ENCODE measurements at regions not wholly inside any gene's neighbourhood (a gene's known extent, or its start where the extent isn't known, plus 50 kb on each side); places are given as distances from the start of the nearest gene placed in this dataset.
"Not testable (repeated sequence)": the region's sequence is repeated elsewhere in the genome, so short reads cannot be mapped to it uniquely, and the experiment has no call there.

DNA sequence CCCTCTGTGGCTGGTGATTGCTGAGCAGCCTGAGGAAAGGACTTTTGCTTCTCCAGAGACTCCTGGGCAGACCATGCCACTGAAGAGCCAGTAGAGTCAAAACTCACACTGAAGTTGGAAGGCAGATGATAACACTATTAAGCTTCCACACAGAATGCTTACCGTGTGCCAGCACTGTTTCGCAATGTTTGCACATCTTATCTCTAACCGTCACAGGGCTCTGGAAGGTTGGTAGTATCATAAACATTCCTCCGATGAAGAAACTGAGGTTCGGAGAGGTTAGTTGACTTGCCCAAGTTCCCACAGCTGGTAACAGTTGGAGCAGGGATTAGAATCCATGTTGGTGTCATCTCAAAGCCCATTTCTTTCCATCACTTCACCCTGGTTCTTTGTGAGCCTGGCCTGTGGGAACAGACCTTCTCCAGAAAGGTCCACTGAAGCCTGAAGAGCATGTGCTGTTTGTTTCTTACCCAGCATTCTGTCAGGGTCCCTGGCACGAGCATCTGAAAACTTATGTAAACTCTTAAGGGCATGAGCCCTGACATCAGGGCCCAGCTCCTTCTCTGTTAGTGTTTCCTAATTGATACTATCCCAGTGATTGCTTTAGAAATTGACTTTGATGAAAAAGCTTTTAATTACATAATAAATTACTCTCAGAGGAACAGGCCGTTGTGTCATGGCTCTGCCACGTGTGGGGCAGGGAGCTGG, 77.0 kb upstream of the PRR23C start:
- no peaks in the 10 kb centered on the region for H3K9me3 ChIP-seq (ENCODE audit: control insufficient read depth in 2 of 2, low read length in 2 of 2)
- H3K27ac ChIP-seq (ENCODE audit: low read depth in 2 of 2, low read length in 2 of 2): peak overlapping the region; percentile 32 to 60
- H3K9ac ChIP-seq (ENCODE audit: low read depth in 1 of 2, low read length in 2 of 2): peak overlapping the region in 1 of 2 donors; percentile 1
- H3K4me1 ChIP-seq (ENCODE audit: control insufficient read depth in 2 of 2, insufficient read depth in 2 of 2, low read length in 2 of 2): peaks cover 23 to 38% of the 10 kb centered on the region in 2 donors
- H3K36me3 ChIP-seq (ENCODE audit: control insufficient read depth in 2 of 2, insufficient read depth in 2 of 2, low read length in 2 of 2): no peaks in the 10 kb centered on the region
- no peaks in the 10 kb centered on the region for H3K27me3 ChIP-seq (ENCODE audit: control insufficient read depth in 2 of 2, insufficient read depth in 2 of 2, low read length in 2 of 2)
- peak overlapping the region in 1 of 2 donors; percentile 44 for H3K4me3 ChIP-seq (ENCODE audit: low read length in 2 of 2)

DNA sequence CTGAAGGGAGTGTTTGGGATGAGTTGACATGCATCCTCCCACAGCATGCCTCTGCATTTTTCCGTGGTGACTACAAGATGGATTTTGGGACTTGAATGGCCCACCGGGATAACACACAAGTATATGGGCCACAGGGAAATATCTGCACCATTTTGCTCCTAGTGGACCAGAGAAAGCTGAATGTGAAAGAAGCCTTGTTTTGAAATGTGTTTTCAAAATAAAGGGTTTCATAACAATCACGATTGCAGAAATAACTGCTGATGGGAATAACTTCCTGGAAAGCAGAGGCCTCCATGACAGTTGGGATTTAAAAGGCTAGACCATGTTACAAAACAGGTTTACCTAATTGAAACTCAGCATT, 77.5 kb upstream of the PRR23C start:
- no peaks in the 10 kb centered on the region for H3K9me3 ChIP-seq (ENCODE audit: control insufficient read depth in 2 of 2, low read length in 2 of 2)
- H3K27ac ChIP-seq (ENCODE audit: low read depth in 2 of 2, low read length in 2 of 2): no peak overlapping the region
- no peak overlapping the region for H3K9ac ChIP-seq (ENCODE audit: low read depth in 1 of 2, low read length in 2 of 2)
- no peak overlapping the region for H3K4me3 ChIP-seq (ENCODE audit: low read length in 2 of 2)
- H3K4me1 ChIP-seq (ENCODE audit: control insufficient read depth in 2 of 2, insufficient read depth in 2 of 2, low read length in 2 of 2): peaks cover 23 to 37% of the 10 kb centered on the region in 2 donors
- no peaks in the 10 kb centered on the region for H3K27me3 ChIP-seq (ENCODE audit: control insufficient read depth in 2 of 2, insufficient read depth in 2 of 2, low read length in 2 of 2)
- H3K36me3 ChIP-seq (ENCODE audit: control insufficient read depth in 2 of 2, insufficient read depth in 2 of 2, low read length in 2 of 2): no peaks in the 10 kb centered on the region

DNA sequence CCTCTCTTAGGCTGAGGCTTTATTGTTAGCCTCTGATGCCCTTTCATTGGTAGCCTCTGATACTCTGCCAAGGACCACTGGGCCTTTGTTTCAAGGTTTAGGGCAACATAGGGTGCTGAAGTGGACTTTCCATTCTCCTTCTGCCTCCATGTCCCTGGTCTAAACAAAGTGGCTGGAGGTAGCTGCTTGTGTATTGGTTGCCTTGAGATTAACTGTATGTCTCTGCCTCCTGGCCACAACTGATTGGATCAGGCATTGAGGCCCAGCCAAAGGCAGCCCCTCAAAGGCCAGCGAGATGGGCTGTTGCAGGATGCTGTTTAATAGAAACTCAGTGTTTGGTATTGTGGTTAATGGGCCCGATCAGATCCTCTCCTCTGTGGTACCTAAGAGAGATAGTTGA, 77.9 kb upstream of the PRR23C start:
- Histone ChIP-seq H3K36me3 (ENCODE audit: control insufficient read depth in 2 of 2, insufficient read depth in 2 of 2, low read length in 2 of 2) (no peaks in the 10 kb centered on the region), H3K27me3 (ENCODE audit: control insufficient read depth in 2 of 2, insufficient read depth in 2 of 2, low read length in 2 of 2) (no peaks in the 10 kb centered on the region), H3K27ac (ENCODE audit: low read depth in 2 of 2, low read length in 2 of 2) (no peak overlapping the region)

DNA sequence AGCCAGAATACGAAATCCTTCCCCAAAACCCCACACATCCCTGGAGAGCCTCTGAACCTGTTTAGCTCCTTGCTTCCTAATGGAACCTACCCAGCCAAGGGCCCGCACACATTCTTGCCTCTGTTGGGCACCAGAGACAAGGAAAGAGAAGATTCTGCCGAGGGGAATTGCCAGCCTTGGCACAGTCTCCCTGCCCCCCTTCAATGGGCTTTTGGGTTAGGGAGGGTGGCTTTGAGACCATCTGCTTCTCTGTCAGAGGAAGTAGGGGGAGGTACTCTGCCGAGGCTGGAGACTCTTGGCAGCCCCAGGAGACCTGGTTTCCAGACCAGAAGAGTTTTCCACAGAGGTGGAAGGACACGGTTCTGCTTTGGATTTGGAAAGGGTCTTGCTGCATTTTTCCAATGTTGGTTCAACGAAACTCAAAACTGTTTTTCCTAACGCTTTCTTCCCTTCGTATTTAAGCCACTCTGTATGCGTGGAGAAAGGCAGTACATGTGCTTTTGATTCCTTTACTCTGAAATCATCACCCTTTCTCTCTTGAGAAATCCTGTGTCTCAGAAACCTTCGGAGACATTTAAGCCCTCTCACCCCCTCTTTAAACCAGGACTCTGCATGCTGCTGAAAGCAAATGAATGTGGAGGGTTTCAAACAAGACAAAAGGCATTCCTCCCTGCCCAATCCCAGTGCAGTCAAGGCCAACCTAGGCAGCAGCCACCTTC, 78.8 kb upstream of the PRR23C start:
- H3K27me3 ChIP-seq (ENCODE audit: control insufficient read depth in 2 of 2, insufficient read depth in 2 of 2, low read length in 2 of 2): no peaks in the 10 kb centered on the region

More for the DNA sequence above, 77.9 kb upstream of the PRR23C start:
- no peaks in the 10 kb centered on the region for H3K9me3 ChIP-seq (ENCODE audit: control insufficient read depth in 2 of 2, low read length in 2 of 2)
- peaks cover 21 to 33% of the 10 kb centered on the region in 2 donors for H3K4me1 ChIP-seq (ENCODE audit: control insufficient read depth in 2 of 2, insufficient read depth in 2 of 2, low read length in 2 of 2)
- H3K9ac ChIP-seq (ENCODE audit: low read depth in 1 of 2, low read length in 2 of 2): no peak overlapping the region
- no peak overlapping the region for H3K4me3 ChIP-seq (ENCODE audit: low read length in 2 of 2)

DNA sequence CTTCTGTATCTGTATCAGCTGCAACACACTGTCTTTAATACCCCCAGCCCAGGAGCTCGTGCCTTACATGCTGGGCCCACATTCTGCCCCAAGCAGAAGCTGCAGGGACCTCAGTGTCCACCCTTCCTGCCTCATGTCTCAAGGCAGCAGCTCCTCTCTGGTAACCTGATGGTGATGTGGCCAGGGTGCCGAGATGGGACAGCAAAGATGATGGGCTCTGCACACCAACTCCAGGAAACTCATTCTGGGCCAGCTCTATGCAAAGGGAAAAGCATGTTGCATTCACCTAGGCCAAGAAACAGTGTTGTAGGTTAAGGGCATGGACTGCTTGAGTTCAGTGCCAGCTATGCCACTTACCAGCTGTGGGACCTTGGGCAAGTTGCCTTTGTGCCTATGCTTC, 79.5 kb upstream of the PRR23C start:
- peaks cover 16 to 29% of the 10 kb centered on the region in 2 donors for H3K4me1 ChIP-seq (ENCODE audit: control insufficient read depth in 2 of 2, insufficient read depth in 2 of 2, low read length in 2 of 2)
- H3K27ac ChIP-seq (ENCODE audit: low read depth in 2 of 2, low read length in 2 of 2): no peak overlapping the region
- no peaks in the 10 kb centered on the region for H3K27me3 ChIP-seq (ENCODE audit: control insufficient read depth in 2 of 2, insufficient read depth in 2 of 2, low read length in 2 of 2)
- H3K4me3 ChIP-seq (ENCODE audit: low read length in 2 of 2): no peak overlapping the region
- no peaks in the 10 kb centered on the region for H3K36me3 ChIP-seq (ENCODE audit: control insufficient read depth in 2 of 2, insufficient read depth in 2 of 2, low read length in 2 of 2)
- no peaks in the 10 kb centered on the region for H3K9me3 ChIP-seq (ENCODE audit: control insufficient read depth in 2 of 2, low read length in 2 of 2)
- H3K9ac ChIP-seq (ENCODE audit: low read depth in 1 of 2, low read length in 2 of 2): no peak overlapping the region

More for the DNA sequence above, 78.8 kb upstream of the PRR23C start:
- H3K4me1 ChIP-seq (ENCODE audit: control insufficient read depth in 2 of 2, insufficient read depth in 2 of 2, low read length in 2 of 2): peaks cover 16 to 29% of the 10 kb centered on the region in 2 donors
- H3K27ac ChIP-seq (ENCODE audit: low read depth in 2 of 2, low read length in 2 of 2): no peak overlapping the region
- H3K9ac ChIP-seq (ENCODE audit: low read depth in 1 of 2, low read length in 2 of 2): no peak overlapping the region
- H3K36me3 ChIP-seq (ENCODE audit: control insufficient read depth in 2 of 2, insufficient read depth in 2 of 2, low read length in 2 of 2): no peaks in the 10 kb centered on the region
- H3K9me3 ChIP-seq (ENCODE audit: control insufficient read depth in 2 of 2, low read length in 2 of 2): no peaks in the 10 kb centered on the region
- H3K4me3 ChIP-seq (ENCODE audit: low read length in 2 of 2): no peak overlapping the region

DNA sequence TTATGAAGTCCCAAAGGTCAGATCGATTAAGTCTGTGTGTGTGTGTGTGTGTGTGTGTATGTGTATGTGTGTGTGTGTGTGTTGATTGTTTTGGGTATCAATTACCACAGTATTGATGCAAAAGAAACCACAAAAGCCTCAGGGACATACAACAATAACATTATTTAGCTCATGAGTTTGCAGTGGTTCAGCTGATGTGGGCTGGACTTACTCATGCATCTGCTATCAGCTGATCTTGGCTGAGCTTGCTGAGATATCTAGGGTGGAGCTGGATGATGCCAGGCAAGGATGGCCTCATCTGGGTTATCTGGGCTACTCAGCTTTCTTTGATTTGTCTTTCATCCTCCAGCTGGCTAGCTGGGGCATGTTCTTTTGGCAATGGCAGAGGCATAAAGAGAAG, 82.4 kb upstream of the PRR23C start:
- Histone ChIP-seq H3K9ac (ENCODE audit: low read depth in 1 of 2, low read length in 2 of 2) (no peak overlapping the region), H3K36me3 (ENCODE audit: control insufficient read depth in 2 of 2, insufficient read depth in 2 of 2, low read length in 2 of 2) (no peaks in the 10 kb centered on the region), H3K4me3 (ENCODE audit: low read length in 2 of 2) (no peak overlapping the region), H3K9me3 (ENCODE audit: control insufficient read depth in 2 of 2, low read length in 2 of 2) (no peaks in the 10 kb centered on the region), H3K4me1 (ENCODE audit: control insufficient read depth in 2 of 2, insufficient read depth in 2 of 2, low read length in 2 of 2) (peaks cover 0 to 3% of the 10 kb centered on the region in 2 donors), H3K27ac (ENCODE audit: low read depth in 2 of 2, low read length in 2 of 2) (no peak overlapping the region), H3K27me3 (ENCODE audit: control insufficient read depth in 2 of 2, insufficient read depth in 2 of 2, low read length in 2 of 2) (no peaks in the 10 kb centered on the region)

DNA sequence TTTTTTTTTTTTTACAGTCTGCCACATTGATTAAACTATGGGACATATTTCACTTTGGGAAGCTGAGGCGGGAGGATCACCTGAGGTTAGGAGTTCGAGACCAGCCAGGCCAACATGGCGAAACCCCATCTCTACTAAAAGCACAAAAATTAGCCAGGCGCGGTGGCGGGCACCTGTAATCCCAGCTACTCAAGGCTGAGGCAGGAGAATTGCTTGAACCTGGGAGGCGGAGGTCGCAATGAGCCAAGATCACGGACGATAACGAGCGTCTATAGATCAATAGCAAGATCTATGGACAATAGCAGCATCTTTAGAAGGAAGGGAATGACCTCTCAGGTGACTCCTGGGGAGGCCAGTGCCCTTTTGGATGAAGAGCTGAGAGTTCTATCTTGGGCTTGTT, 82.9 kb upstream of the PRR23C start:
- not testable (repeated sequence) for H3K4me3 ChIP-seq (ENCODE audit: low read length in 2 of 2); H3K27ac ChIP-seq (ENCODE audit: low read depth in 2 of 2, low read length in 2 of 2); H3K9me3 ChIP-seq (ENCODE audit: control insufficient read depth in 2 of 2, low read length in 2 of 2); H3K9ac ChIP-seq (ENCODE audit: low read depth in 1 of 2, low read length in 2 of 2); H3K36me3 ChIP-seq (ENCODE audit: control insufficient read depth in 2 of 2, insufficient read depth in 2 of 2, low read length in 2 of 2); H3K27me3 ChIP-seq (ENCODE audit: control insufficient read depth in 2 of 2, insufficient read depth in 2 of 2, low read length in 2 of 2); H3K4me1 ChIP-seq (ENCODE audit: control insufficient read depth in 2 of 2, insufficient read depth in 2 of 2, low read length in 2 of 2)

DNA sequence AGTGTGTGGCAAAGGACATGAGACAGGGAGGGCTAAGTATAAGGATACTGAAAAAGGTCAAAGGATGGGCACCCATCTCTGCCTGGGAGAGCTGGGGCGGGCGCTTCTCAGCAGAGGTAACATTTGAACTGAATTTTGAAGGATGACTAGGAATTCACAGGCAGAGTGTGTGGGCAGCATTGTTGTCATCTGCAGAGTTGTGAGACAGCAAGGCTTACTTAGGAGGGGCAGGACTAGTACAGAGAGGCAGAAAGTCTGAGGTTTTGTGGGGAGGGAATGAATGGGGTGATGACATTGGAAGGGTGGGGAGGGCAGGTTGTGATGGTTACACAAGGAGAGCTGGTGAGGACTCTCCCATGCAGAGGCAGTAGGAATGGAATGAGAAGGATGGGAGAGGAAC, 84.1 kb upstream of the PRR23C start:
- no peaks in the 10 kb centered on the region for H3K36me3 ChIP-seq (ENCODE audit: control insufficient read depth in 2 of 2, insufficient read depth in 2 of 2, low read length in 2 of 2)
- H3K27me3 ChIP-seq (ENCODE audit: control insufficient read depth in 2 of 2, insufficient read depth in 2 of 2, low read length in 2 of 2): no peaks in the 10 kb centered on the region

DNA sequence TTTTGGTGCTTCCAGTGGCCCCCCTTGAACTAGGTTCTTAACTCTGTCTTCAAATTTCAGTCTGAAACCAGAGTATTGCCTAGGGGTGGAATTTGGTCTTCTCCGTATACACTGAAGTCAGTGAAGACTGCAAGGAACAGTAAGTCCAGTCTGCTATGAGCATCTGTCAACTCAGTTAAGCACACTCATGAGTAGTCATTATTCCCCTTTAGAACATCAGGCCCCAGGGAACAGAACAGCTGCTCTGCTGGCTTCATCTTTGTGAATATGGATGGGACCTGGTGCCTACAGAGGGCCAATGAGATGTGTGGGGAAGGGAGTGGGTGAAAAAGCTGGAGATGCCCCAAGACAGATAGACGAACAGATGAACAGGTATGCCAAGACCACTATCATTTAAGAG, 85.2 kb upstream of the PRR23C start:
- H3K9me3 ChIP-seq (ENCODE audit: control insufficient read depth in 2 of 2, low read length in 2 of 2): no peaks in the 10 kb centered on the region
- H3K9ac ChIP-seq (ENCODE audit: low read depth in 1 of 2, low read length in 2 of 2): no peak overlapping the region
- no peaks in the 10 kb centered on the region for H3K4me1 ChIP-seq (ENCODE audit: control insufficient read depth in 2 of 2, insufficient read depth in 2 of 2, low read length in 2 of 2)
- no peak overlapping the region for H3K27ac ChIP-seq (ENCODE audit: low read depth in 2 of 2, low read length in 2 of 2)
- H3K4me3 ChIP-seq (ENCODE audit: low read length in 2 of 2): no peak overlapping the region
- H3K36me3 ChIP-seq (ENCODE audit: control insufficient read depth in 2 of 2, insufficient read depth in 2 of 2, low read length in 2 of 2): no peaks in the 10 kb centered on the region
- no peaks in the 10 kb centered on the region for H3K27me3 ChIP-seq (ENCODE audit: control insufficient read depth in 2 of 2, insufficient read depth in 2 of 2, low read length in 2 of 2)

More for the DNA sequence above, 84.1 kb upstream of the PRR23C start:
- Histone ChIP-seq H3K4me3 (ENCODE audit: low read length in 2 of 2) (no peak overlapping the region), H3K27ac (ENCODE audit: low read depth in 2 of 2, low read length in 2 of 2) (no peak overlapping the region), H3K9ac (ENCODE audit: low read depth in 1 of 2, low read length in 2 of 2) (no peak overlapping the region), H3K4me1 (ENCODE audit: control insufficient read depth in 2 of 2, insufficient read depth in 2 of 2, low read length in 2 of 2) (no peaks in the 10 kb centered on the region), H3K9me3 (ENCODE audit: control insufficient read depth in 2 of 2, low read length in 2 of 2) (no peaks in the 10 kb centered on the region)

DNA sequence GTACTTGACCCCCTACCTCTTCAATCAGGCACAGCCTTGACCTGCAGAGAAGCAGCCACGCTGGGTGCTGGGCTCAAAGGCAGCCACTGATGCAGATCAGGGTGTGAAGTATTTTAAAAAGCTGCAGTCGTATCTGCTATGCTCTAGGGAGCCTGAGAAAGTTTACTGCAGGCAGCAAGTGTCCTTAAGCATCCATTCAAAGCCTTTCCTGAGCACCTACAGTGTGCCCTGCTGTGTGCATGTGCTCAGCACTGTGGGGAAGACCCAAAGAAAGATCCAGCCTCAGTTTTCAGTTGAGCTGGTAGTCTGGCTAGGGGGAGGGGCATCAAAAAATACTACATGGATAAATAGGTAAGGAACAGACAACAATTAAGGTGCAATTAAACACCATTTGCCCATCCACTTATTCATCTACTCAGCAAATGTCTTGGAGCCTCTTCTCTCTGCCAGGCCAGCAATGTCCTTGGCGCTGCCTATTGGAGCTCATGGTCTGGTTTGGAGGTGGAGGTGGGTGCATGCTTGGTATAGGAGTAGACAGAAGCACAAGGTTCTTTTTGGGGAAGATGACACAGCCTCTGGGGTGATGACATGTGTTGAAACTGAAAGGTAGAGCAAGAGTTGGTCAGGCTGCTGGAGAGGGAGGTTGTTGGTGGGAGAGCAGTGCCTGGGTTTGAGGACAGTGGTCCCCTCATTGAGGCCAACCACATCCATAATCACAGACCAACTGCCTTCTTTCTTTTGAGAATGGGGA, 85.9 kb upstream of the PRR23C start:
- H3K9ac ChIP-seq (ENCODE audit: low read depth in 1 of 2, low read length in 2 of 2): no peak overlapping the region
- no peaks in the 10 kb centered on the region for H3K9me3 ChIP-seq (ENCODE audit: control insufficient read depth in 2 of 2, low read length in 2 of 2)
- H3K27ac ChIP-seq (ENCODE audit: low read depth in 2 of 2, low read length in 2 of 2): no peak overlapping the region
- no peaks in the 10 kb centered on the region for H3K4me1 ChIP-seq (ENCODE audit: control insufficient read depth in 2 of 2, insufficient read depth in 2 of 2, low read length in 2 of 2)
- H3K4me3 ChIP-seq (ENCODE audit: low read length in 2 of 2): no peak overlapping the region
- H3K27me3 ChIP-seq (ENCODE audit: control insufficient read depth in 2 of 2, insufficient read depth in 2 of 2, low read length in 2 of 2): no peaks in the 10 kb centered on the region
- no peaks in the 10 kb centered on the region for H3K36me3 ChIP-seq (ENCODE audit: control insufficient read depth in 2 of 2, insufficient read depth in 2 of 2, low read length in 2 of 2)
